ENCODE measurements at regions not wholly inside any gene's neighbourhood (a gene's known extent, or its start where the extent isn't known, plus 50 kb on each side); places are given as distances from the start of the nearest gene placed in this dataset.

DNA sequence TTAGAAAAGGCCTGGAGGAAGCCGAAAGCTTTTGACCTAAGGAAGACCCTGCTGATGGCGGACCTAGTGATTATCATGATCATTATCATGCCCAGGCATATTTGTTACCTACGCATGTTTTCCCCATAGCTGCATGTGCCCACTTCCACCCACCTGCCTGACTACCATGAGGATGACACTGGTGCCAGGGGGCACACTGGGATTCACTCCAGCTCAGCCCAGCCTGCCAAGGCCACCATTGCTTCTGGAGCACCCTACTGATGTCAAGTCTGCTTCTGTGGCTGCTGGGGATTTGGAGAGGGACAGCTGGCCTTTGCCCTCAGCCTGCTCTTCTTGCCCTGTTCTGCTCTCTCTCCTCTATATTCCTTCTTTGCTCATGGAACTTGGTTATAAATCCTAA is 124.7 kb upstream of the NALF2 start:
- TF ChIP-seq, protein P1, sequence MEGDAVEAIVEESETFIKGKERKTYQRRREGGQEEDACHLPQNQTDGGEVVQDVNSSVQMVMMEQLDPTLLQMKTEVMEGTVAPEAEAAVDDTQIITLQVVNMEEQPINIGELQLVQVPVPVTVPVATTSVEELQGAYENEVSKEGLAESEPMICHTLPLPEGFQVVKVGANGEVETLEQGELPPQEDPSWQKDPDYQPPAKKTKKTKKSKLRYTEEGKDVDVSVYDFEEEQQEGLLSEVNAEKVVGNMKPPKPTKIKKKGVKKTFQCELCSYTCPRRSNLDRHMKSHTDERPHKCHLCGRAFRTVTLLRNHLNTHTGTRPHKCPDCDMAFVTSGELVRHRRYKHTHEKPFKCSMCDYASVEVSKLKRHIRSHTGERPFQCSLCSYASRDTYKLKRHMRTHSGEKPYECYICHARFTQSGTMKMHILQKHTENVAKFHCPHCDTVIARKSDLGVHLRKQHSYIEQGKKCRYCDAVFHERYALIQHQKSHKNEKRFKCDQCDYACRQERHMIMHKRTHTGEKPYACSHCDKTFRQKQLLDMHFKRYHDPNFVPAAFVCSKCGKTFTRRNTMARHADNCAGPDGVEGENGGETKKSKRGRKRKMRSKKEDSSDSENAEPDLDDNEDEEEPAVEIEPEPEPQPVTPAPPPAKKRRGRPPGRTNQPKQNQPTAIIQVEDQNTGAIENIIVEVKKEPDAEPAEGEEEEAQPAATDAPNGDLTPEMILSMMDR (IDR thresholded peaks at IDR 0.05): no peak
- no peak for TF ChIP-seq POLR2AphosphoS5 (IDR thresholded peaks at IDR 0.05; ENCODE audit: low read depth, low read length)
